B cell (primary cell): ENCODE measurements at regions not wholly inside any gene's neighbourhood (a gene's known extent, or its start where the extent isn't known, plus 50 kb on each side); places are given as distances from the start of the nearest gene placed in this dataset.

Source experiments
- ATAC-seq: fragments of 200-7000 bp; cut with Tn5 transposase; one replicate; pipeline ENCODE4 v1.10.0; 2021; ENCODE audit warnings: low read depth, mild to moderate bottlenecking, moderate number of reproducible peaks, moderate library complexity
- CTCF ChIA-PET: fragments of 350-600 bp; sonication (Branson Sonifier 250); formaldehyde crosslinking; loops from one replicate; lab custom pipeline; 2021; ENCODE audit warnings: antibody characterized with exemption, inconsistent platforms; lab: Charles Lee
- POLR2A ChIA-PET: fragments of 350-600 bp; sonication (Branson Sonifier 250); formaldehyde crosslinking; loops from one replicate; lab custom pipeline; 2021; ENCODE audit warnings: antibody characterized with exemption; lab: Charles Lee
- DNase-seq: peaks from one replicate; pipeline ENCODE4 v3.0.0; 2013
- H2AFZ ChIP-seq: 2 replicates; pipeline ENCODE4 v1.6.1; 2012; ENCODE audit warnings: mild to moderate bottlenecking, low read depth, low read length; ENCODE audit not compliant: insufficient read depth, poor library complexity, severe bottlenecking
- H3K27ac ChIP-seq, 2 donors: 1 replicate in 1 of 2; 2 replicates in 1 of 2; pipeline ENCODE4 v1.5.1; 2012 to 2013; ENCODE audit warnings: low read length in 2 of 2, mild to moderate bottlenecking in 2 of 2, moderate library complexity in 1 of 2
- H3K27me3 ChIP-seq, 4 experiments: fragments of 200-600 bp in 1 of 4; sonication (generic) in 1 of 4; replicated peaks in 1 of 4; 1 replicate in 2 of 4; 2 replicates in 2 of 4; pipeline versions ENCODE4 v1.6.1 to v1.7.0; 2013 to 2016; ENCODE audit warnings: low read length in 3 of 4, mild to moderate bottlenecking in 2 of 4, mixed read lengths in 1 of 4, moderate library complexity in 1 of 4; ENCODE audit not compliant: insufficient read depth in 4 of 4, control insufficient read depth in 3 of 4; ENCODE audit errors: control extremely low read depth in 1 of 4
- H3K36me3 ChIP-seq, 2 experiments: replicated peaks in 1 of 2; 1 replicate in 1 of 2; 2 replicates in 1 of 2; pipeline versions ENCODE4 v1.6.1 to v1.7.1; 2013; ENCODE audit warnings: low read length in 1 of 2; ENCODE audit not compliant: insufficient read depth in 2 of 2, control insufficient read depth in 1 of 2; ENCODE audit errors: control extremely low read depth in 1 of 2, extremely low read depth in 1 of 2
- H3K4me1 ChIP-seq, 2 donors: fragments of 200-600 bp in 1 of 2; sonication (generic) in 1 of 2; 1 replicate in 1 of 2; 2 replicates in 1 of 2; pipeline versions ENCODE4 v1.5.1 to v1.6.1; 2013 to 2017; ENCODE audit warnings: low read length in 2 of 2; ENCODE audit not compliant: control insufficient read depth in 2 of 2, insufficient read depth in 2 of 2
- H3K4me2 ChIP-seq: replicated peaks from 2 replicates; pipeline ENCODE3; 2012; ENCODE audit warnings: mild to moderate bottlenecking, low read depth, low read length; ENCODE audit not compliant: poor library complexity, severe bottlenecking
- H3K4me3 ChIP-seq, 5 experiments: fragments of 200-600 bp in 1 of 5; sonication (generic) in 1 of 5; 1 replicate in 3 of 5; 2 replicates in 2 of 5; pipeline versions ENCODE4 v1.5.1 to v1.7.0; 2011 to 2016; ENCODE audit warnings: low read length in 4 of 5, mild to moderate bottlenecking in 4 of 5, low read depth in 2 of 5, control low read depth in 1 of 5, moderate library complexity in 1 of 5; ENCODE audit not compliant: insufficient read depth in 1 of 5; ENCODE audit errors: control extremely low read depth in 1 of 5, extremely low read depth in 1 of 5
- H3K79me2 ChIP-seq: fragments of 200-600 bp; sonication (generic); one replicate; pipeline ENCODE4 v1.6.0; 2016; ENCODE audit warnings: low read length; ENCODE audit not compliant: control insufficient read depth, insufficient read depth
- H3K9ac ChIP-seq: fragments of 200-600 bp; sonication (generic); 2 replicates; pipeline ENCODE4 v1.6.1; 2017; ENCODE audit warnings: mild to moderate bottlenecking, low read length, moderate library complexity
- H3K9me3 ChIP-seq, 3 donors: one replicate each; pipeline versions ENCODE4 v1.6.1 to v1.7.1; 2013; ENCODE audit warnings: low read length in 2 of 3; ENCODE audit not compliant: control insufficient read depth in 2 of 3, insufficient read depth in 1 of 3; ENCODE audit errors: control extremely low read depth in 1 of 3
- H4K20me1 ChIP-seq: 2 replicates; pipeline ENCODE4 v1.6.0; 2012; ENCODE audit warnings: mild to moderate bottlenecking, low read length; ENCODE audit not compliant: insufficient read depth, control insufficient read depth, poor library complexity, severe bottlenecking
- H3K27ac Mint-ChIP-seq: one replicate; pipeline ENCODE4 v1.8.0; 2021; ENCODE audit warnings: mixed read lengths
- H3K27me3 Mint-ChIP-seq: one replicate; pipeline ENCODE4 v1.8.0; 2021; ENCODE audit warnings: mixed read lengths
- H3K4me1 Mint-ChIP-seq: one replicate; pipeline ENCODE4 v1.8.0; 2021; ENCODE audit warnings: mixed read lengths
- H3K4me3 Mint-ChIP-seq: one replicate; pipeline ENCODE4 v1.8.0; 2021; ENCODE audit warnings: mixed read lengths
- H3K9me3 Mint-ChIP-seq: one replicate; pipeline ENCODE4 v1.8.0; 2022; ENCODE audit warnings: mixed read lengths; ENCODE audit not compliant: insufficient read depth
- EZH2 ChIP-seq: IDR thresholded peaks from 2 replicates; pipeline ENCODE4 v1.6.1; 2012; ENCODE audit warnings: borderline replicate concordance, low read depth, mild to moderate bottlenecking, moderate library complexity, low read length; ENCODE audit not compliant: insufficient read depth, poor library complexity, severe bottlenecking
- WGBS: methylation state at CpG from one replicate; pipeline ENCODE4 v1.1.5; 2013; ENCODE audit warnings: missing lambda C conversion rate; ENCODE audit not compliant: insufficient coverage; 5-methylcytosine and 5-hydroxymethylcytosine counted together
- intact Hi-C: fragments of 100-400 bp; cut with micrococcal nuclease; formaldehyde crosslinking; loops from one replicate; pipeline ENCODE4 v1.10.0; 2022
- TF ChIP-seq, protein P1 (sequence below): fragments of 200-600 bp; IDR thresholded peaks from one replicate; pipeline ENCODE4 v1.8.0; 2022; ENCODE audit warnings: antibody characterized with exemption, mild to moderate bottlenecking

DNA sequence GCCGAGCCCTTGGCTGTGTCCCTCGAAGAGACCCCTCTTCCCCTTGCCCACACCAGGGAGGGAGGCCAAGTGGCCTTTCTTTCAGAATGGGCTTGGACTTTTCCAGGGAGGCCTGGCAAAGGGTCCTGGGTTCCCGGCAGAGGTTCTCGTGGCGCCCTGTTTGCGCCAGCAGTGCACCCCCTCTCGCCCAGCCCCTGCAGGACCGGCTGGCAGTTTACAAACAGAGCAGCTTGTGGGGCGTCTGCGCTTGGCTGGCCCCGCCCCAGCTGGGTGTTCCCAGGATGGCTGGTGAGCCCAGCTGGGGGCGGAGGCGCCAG lies 137.8 kb upstream of the CIBAR2 start:
- Mint-ChIP-seq H3K27ac (no peak overlapping the region), H3K9me3 (no peaks in the 10 kb centered on the region), H3K4me3 (no peak overlapping the region), H3K27me3 (peaks cover 27% of the 10 kb centered on the region), H3K4me1 (peaks cover 3% of the 10 kb centered on the region)
- Histone ChIP-seq H3K9me3 (peaks cover 0 to 14% (median 0%) of the 10 kb centered on the region in 3 donors), H3K27me3 (peaks cover 0 to 14% (median 1%) of the 10 kb centered on the region in 4 experiments), H3K4me3 (no peak overlapping the region), H4K20me1 (no peaks in the 10 kb centered on the region), H3K79me2 (no peaks in the 10 kb centered on the region), H3K9ac (no peak overlapping the region), H3K4me1 (peaks cover 3 to 5% of the 10 kb centered on the region in 2 donors), H3K4me2 (no peak overlapping the region), H3K36me3 (no peaks in the 10 kb centered on the region), H3K27ac (no peak overlapping the region), H2AFZ (no peak overlapping the region)
- TF ChIP-seq EZH2, result no peak
- TF ChIP-seq, protein P1, sequence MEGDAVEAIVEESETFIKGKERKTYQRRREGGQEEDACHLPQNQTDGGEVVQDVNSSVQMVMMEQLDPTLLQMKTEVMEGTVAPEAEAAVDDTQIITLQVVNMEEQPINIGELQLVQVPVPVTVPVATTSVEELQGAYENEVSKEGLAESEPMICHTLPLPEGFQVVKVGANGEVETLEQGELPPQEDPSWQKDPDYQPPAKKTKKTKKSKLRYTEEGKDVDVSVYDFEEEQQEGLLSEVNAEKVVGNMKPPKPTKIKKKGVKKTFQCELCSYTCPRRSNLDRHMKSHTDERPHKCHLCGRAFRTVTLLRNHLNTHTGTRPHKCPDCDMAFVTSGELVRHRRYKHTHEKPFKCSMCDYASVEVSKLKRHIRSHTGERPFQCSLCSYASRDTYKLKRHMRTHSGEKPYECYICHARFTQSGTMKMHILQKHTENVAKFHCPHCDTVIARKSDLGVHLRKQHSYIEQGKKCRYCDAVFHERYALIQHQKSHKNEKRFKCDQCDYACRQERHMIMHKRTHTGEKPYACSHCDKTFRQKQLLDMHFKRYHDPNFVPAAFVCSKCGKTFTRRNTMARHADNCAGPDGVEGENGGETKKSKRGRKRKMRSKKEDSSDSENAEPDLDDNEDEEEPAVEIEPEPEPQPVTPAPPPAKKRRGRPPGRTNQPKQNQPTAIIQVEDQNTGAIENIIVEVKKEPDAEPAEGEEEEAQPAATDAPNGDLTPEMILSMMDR, result no peak
- CTCF ChIA-PET, result no interaction called here
- WGBS, result 79% methylated on average over 13 of the region's 13 CpGs
- POLR2A ChIA-PET, result interaction anchor here (0.6 kb wide), 1 partner anchor 461 kb away, joined by 4 read pairs; no protein-coding TSS in a partner anchor
- no peak for ATAC-seq
- DNase-seq, result no peak
- intact Hi-C loops, result no loop called here

DNA sequence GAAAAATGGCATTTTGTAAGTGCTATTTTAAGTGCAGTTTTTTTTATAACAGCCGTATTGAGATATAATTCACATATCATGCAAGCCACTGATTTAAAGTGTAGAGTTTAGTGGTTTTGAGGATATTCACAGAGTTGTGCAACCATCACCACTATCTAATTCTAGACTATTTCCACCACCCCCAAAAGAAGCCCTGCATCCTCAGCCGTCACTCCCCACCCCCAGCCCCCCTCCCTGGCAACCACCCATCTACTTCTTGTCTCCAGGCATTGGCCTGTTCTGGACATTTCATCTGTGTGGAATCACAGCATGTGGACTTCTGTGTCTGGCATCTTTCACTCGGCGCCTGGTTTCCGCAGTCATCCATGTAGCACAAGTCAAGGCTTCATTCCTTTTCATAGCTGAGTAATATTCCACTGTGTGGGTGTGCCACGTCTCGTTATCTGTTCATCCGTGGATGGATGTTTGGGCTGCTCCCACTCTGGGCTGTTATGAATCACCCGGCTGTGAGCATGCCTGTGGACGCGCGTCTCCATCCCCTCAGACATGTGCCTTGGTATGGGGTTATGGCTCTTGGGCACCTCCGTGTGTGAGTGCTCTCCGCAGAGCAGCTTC lies 138.4 kb upstream of the CIBAR2 start:
- no peaks in the 10 kb centered on the region for H3K79me2 ChIP-seq
- H3K4me1 Mint-ChIP-seq, result peaks cover 2% of the 10 kb centered on the region
- no peaks in the 10 kb centered on the region for H3K9me3 Mint-ChIP-seq
- H4K20me1 ChIP-seq, result no peaks in the 10 kb centered on the region
- no peaks in the 10 kb centered on the region for H3K36me3 ChIP-seq
- 88% methylated on average over 12 of the region's 14 CpGs for WGBS
- H3K27me3 ChIP-seq, result peaks cover 0 to 13% (median 0%) of the 10 kb centered on the region in 4 experiments
- no peak overlapping the region for H3K27ac Mint-ChIP-seq
- ChIA-PET CTCF (interaction anchor here (1.6 kb wide), 1 partner anchor 11 kb away, joined by 4 read pairs; no protein-coding TSS in a partner anchor), POLR2A (no interaction called here)
- intact Hi-C loops, result no loop called here
- H3K4me3 Mint-ChIP-seq, result no peak overlapping the region
- H3K9ac ChIP-seq, result no peak overlapping the region
- H3K27me3 Mint-ChIP-seq, result peaks cover 22% of the 10 kb centered on the region
- no peak for TF ChIP-seq EZH2
- TF ChIP-seq, protein P1, result no peak
- no peak for DNase-seq
- no peak for ATAC-seq
- H3K4me2 ChIP-seq, result no peak overlapping the region
- no peak overlapping the region for H3K4me3 ChIP-seq
- H3K4me1 ChIP-seq, result peaks cover 2% of the 10 kb centered on the region in 2 donors
- no peak overlapping the region for H2AFZ ChIP-seq
- H3K9me3 ChIP-seq, result peaks cover 0 to 14% (median 0%) of the 10 kb centered on the region in 3 donors
- no peak overlapping the region for H3K27ac ChIP-seq
